ENCODE measurements at regions not wholly inside any gene's neighbourhood (a gene's known extent, or its start where the extent isn't known, plus 50 kb on each side); places are given as distances from the start of the nearest gene placed in this dataset.

- no peak overlapping the region for H2AFZ ChIP-seq (ENCODE audit: low read depth, low read length, severe bottlenecking)
- no peaks in the 10 kb centered on the region; the same call in 1 of the 2 replicates for H3K9me3 ChIP-seq (ENCODE audit: insufficient read depth, low read length)
- H3K9ac ChIP-seq (ENCODE audit: low read length), result no peak overlapping the region
- H3K27ac ChIP-seq (ENCODE audit: low read depth, low read length), result no peak overlapping the region
- no peak overlapping the region for H3K4me2 ChIP-seq (ENCODE audit: low read depth, low read length, poor library complexity, severe bottlenecking)
- H3K4me3 ChIP-seq (ENCODE audit: insufficient read depth, low read length, poor library complexity, severe bottlenecking), result no peak overlapping the region
- H3K9me2 ChIP-seq (replicated peaks; ENCODE audit: insufficient read depth, low read length), result no peaks in the 10 kb centered on the region
- H4K20me1 ChIP-seq (ENCODE audit: low read depth, low read length), result no peaks in the 10 kb centered on the region
- H3K27me3 ChIP-seq (ENCODE audit: low read length), result no peaks in the 10 kb centered on the region
- TF ChIP-seq CTCF (IDR thresholded peaks at IDR 0.05; ENCODE audit: insufficient read depth, low read length, poor library complexity, severe bottlenecking) (no peak), EZH2phosphoT487 (conservative IDR thresholded peaks at IDR 0.05; ENCODE audit: low read length) (no peak)
- H3F3A ChIP-seq (ENCODE audit: insufficient read depth), result no peaks in the 10 kb centered on the region
- H3K79me2 ChIP-seq (ENCODE audit: insufficient read depth, low read length), result no peaks in the 10 kb centered on the region
- H3K36me3 ChIP-seq (ENCODE audit: low read length), result no peaks in the 10 kb centered on the region
Measured at GRCh38 chr3:159667261-159667660, 321.4 kb upstream of the IL12A start.

GRCh38 chr3:159668461-159668860 lies 320.2 kb upstream of the IL12A start:
- Histone ChIP-seq H3K4me3 (ENCODE audit: insufficient read depth, low read length, poor library complexity, severe bottlenecking) (no peak overlapping the region), H3K4me2 (ENCODE audit: low read depth, low read length, poor library complexity, severe bottlenecking) (no peak overlapping the region), H3K9me3 (ENCODE audit: insufficient read depth, low read length) (no peaks in the 10 kb centered on the region), H3K79me2 (ENCODE audit: insufficient read depth, low read length) (no peaks in the 10 kb centered on the region), H3K9me2 (replicated peaks; ENCODE audit: insufficient read depth, low read length) (no peaks in the 10 kb centered on the region), H3K27me3 (ENCODE audit: low read length) (no peaks in the 10 kb centered on the region), H3K9ac (ENCODE audit: low read length) (no peak overlapping the region), H3F3A (ENCODE audit: insufficient read depth) (no peaks in the 10 kb centered on the region), H2AFZ (ENCODE audit: low read depth, low read length, severe bottlenecking) (no peak overlapping the region), H4K20me1 (ENCODE audit: low read depth, low read length) (no peaks in the 10 kb centered on the region), H3K36me3 (ENCODE audit: low read length) (no peaks in the 10 kb centered on the region), H3K27ac (ENCODE audit: low read depth, low read length) (no peak overlapping the region)
- no peak for TF ChIP-seq CTCF (IDR thresholded peaks at IDR 0.05; ENCODE audit: insufficient read depth, low read length, poor library complexity, severe bottlenecking)
- no peak for TF ChIP-seq EZH2phosphoT487 (conservative IDR thresholded peaks at IDR 0.05; ENCODE audit: low read length)

GRCh38 chr3:159668990-159669476 lies 319.6 kb upstream of the IL12A start:
- no peaks in the 10 kb centered on the region for H3K79me2 ChIP-seq (ENCODE audit: insufficient read depth, low read length)
- H3K9me3 ChIP-seq (ENCODE audit: insufficient read depth, low read length), result no peaks in the 10 kb centered on the region
- H3K4me3 ChIP-seq (ENCODE audit: insufficient read depth, low read length, poor library complexity, severe bottlenecking), result no peak overlapping the region
- H4K20me1 ChIP-seq (ENCODE audit: low read depth, low read length), result no peaks in the 10 kb centered on the region
- no peaks in the 10 kb centered on the region for H3K27me3 ChIP-seq (ENCODE audit: low read length)
- no peak overlapping the region for H3K27ac ChIP-seq (ENCODE audit: low read depth, low read length)
- no peak overlapping the region for H3K4me2 ChIP-seq (ENCODE audit: low read depth, low read length, poor library complexity, severe bottlenecking)
- H3K9me2 ChIP-seq (replicated peaks; ENCODE audit: insufficient read depth, low read length), result no peaks in the 10 kb centered on the region
- H3F3A ChIP-seq (ENCODE audit: insufficient read depth), result no peaks in the 10 kb centered on the region
- no peaks in the 10 kb centered on the region for H3K36me3 ChIP-seq (ENCODE audit: low read length)
- no peak overlapping the region for H2AFZ ChIP-seq (ENCODE audit: low read depth, low read length, severe bottlenecking)
- H3K9ac ChIP-seq (ENCODE audit: low read length), result no peak overlapping the region
- no peak for TF ChIP-seq EZH2phosphoT487 (conservative IDR thresholded peaks at IDR 0.05; ENCODE audit: low read length)
- TF ChIP-seq CTCF (IDR thresholded peaks at IDR 0.05; ENCODE audit: insufficient read depth, low read length, poor library complexity, severe bottlenecking), result no peak

Measured in SU-DHL-6 (cell line).